NCI-H1436 treated with DMSO at 0.1 percent for 48 hours (cell line): ENCODE measurements at regions not wholly inside any gene's neighbourhood (a gene's known extent, or its start where the extent isn't known, plus 50 kb on each side); places are given as distances from the start of the nearest gene placed in this dataset.
"Not testable (repeated sequence)": the region's sequence is repeated elsewhere in the genome, so short reads cannot be mapped to it uniquely, and the experiment has no call there.

Experiments
- DNase-seq: peaks from one replicate; lab custom pipeline; 2025; lab: John Stamatoyannopoulos, UW

DNA sequence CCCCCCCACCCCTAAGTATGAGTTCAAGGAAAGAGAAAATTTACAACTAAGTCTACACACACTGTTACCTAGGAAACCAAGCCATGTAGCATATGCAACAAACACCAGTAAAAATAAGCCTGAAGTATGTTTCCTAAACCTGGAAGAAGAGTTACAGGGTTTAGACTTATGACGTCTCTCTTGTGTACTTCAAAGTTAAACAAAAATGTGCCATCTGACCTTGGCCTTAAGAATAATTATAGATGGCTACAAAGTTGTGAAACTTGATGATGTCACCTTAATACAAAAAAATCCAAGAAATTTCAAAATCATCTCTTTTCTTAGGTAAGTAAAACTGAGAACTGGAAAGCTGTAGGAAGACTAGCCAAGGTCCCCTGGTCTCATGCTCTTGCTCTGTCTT is 297.6 kb upstream of the NRXN1 start:
- no peak for DNase-seq

- no peak for DNase-seq
These were observed 292.1 kb upstream of the NRXN1 start for GRCh38 chr2:51324051-51324450.

DNA sequence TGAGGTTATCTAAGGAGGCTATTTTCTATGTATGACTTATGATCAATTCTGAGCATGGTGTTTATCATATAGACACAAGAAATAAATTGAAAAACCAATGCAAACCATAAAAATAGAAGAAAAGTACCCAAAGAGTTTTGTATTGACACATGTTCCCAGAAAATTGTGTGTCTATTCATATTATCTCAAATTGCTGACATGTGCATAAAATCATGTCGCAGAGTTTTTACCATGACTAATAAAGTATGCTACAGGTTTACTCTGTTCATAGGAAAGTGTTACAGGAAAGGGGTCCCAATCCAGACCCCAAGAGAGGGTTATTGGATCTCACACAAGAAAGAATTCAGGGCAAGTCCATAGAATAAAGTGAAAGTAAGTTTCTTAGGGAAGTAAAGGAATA is 290.7 kb upstream of the NRXN1 start:
- DNase-seq, result no peak

GRCh38 chr2:51304311-51304710 is 272.4 kb upstream of the NRXN1 start:
- DNase-seq, result no peak

DNA sequence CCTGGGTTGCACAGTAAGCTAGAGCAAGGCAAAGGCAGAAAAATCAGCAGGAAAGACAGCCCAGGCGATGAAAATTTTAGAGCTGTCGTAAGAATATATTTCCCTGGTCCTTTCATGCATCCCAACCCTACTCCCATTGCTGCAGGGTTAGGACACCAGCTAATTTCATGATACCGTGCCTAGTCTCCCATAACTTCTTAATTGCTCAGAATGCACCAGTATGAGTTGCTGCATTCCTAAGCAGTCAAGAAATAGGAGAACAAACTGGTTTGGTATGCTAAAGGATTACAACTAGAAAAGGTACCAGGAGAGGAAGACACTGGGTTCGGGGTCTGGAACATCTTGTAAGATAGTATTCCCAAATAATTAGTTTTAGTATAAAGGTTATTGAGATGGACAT is 269.4 kb upstream of the NRXN1 start:
- no peak for DNase-seq

DNA sequence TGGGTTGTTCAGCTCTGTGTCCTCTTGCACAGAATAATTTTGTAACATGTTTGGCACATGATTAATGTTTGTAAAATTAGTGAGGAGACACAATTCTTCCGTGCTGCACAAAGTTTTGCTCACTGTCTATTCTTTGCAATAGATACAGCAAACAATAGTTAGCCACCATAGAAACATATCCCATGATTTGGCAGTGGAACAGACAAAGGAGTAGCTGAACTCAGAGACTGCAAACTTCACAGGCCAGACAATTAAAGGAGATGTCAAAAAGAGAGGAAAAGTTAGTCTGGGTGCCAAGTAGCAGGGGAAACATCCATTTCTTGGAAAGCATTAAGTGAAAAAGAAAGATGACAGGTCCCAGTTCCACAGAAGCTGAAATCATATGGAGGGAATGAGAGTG is 267.4 kb upstream of the NRXN1 start:
- no peak for DNase-seq

GRCh38 chr2:51297488-51297887 is 265.6 kb upstream of the NRXN1 start:
- no peak for DNase-seq

GRCh38 chr2:51293566-51294200 is 261.8 kb upstream of the NRXN1 start:
- no peak for DNase-seq

- DNase-seq, result no peak
These were observed 260.0 kb upstream of the NRXN1 start for GRCh38 chr2:51291762-51292551.

DNA sequence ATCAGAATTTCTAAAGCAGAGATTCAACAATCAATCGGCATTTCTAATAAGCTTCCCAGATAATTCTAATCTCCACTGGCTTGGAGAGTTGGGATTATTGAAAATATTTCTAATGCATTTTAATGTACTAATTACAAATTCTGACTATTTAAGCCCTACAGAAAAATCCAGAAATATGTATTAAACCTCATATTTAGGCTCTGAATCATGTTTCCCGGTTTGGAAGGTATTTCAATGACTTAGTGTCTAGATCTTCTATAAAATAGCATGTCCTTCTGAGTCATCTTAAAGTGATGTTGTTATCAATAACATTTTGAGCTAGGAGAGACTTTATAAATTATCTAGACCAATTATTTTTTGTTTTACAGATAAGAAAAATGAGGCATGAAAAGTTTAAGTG is 258.8 kb upstream of the NRXN1 start:
- no peak for DNase-seq

DNA sequence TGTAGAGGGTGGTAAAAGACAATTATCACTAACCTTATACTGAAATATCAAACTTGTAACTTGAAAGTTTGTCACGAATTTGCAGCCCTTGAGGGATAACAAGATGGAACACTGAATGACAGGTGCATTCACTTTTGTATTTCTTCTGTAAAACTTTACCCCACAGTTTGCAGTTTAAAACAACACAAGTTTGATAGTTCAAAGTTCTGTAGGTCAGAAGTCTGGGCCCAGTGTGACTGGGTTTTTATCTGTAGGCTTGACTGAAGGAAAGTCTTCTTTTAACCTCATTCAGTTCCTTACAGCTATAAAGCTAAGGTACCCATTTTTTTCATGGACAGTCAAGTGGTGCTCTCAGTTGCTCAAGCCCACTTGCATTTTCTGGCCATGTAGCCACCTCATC is 257.1 kb upstream of the NRXN1 start:
- DNase-seq, result no peak

DNA sequence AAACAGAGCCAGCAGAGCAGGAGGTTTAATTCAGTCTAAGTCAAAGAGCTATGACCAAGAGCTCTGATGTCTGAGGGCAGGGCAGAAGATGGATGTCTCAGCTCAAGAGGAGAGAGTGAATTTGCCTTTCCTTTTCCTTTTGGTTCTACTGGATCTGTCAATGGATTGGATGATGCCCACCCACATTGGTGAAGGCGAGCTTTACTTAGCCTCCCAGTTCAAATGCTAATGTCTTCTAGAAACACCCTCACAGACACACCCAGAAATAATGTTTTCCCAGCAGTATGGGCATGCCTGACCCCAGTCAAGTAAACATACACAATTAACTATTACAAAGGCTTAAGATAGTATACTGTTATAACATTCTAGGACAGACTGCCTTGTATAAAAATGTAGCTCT is 236.3 kb upstream of the NRXN1 start:
- DNase-seq, result no peak

- no peak for DNase-seq
These were observed 233.6 kb upstream of the NRXN1 start for GRCh38 chr2:51265539-51265938.

DNA sequence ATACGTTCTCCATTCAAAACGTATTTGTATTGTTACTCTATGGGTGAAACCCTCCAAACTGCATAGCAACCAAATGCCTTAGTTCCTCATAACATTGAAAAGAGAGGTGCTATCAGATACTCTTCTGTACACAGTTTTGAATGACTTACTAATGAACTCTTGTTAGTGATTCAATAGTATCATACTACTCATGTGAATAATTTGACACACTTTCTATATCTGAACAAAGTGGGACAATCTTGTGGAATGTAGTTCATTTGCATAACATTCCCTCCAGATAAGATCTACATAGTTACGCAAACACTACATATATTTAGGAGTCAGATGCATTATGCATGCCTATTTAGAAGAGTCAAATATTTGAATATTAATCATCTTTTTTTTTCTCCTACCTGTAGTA is 232.0 kb upstream of the NRXN1 start:
- peak; percentile 65 for DNase-seq

DNA sequence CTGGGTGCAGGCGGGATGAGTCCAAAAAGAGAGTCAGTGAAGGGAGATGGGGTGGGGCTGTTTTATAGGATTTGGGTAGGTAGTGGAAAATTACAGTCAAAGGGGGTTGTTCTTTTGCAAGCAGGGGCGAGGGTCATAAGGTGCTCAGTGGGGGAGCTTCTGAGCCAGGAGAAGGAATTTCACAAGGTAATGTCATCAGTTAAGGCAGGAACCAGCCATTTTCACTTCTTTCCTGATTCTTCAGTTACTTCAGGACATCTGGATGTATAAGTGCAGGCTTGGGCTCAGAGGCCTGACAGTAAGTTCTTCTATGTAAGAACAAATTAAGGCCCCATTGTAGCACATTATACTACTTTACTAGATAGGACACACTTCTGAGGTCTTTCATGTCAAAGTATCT is 231.2 kb upstream of the NRXN1 start:
- DNase-seq, result not testable (repeated sequence)

DNA sequence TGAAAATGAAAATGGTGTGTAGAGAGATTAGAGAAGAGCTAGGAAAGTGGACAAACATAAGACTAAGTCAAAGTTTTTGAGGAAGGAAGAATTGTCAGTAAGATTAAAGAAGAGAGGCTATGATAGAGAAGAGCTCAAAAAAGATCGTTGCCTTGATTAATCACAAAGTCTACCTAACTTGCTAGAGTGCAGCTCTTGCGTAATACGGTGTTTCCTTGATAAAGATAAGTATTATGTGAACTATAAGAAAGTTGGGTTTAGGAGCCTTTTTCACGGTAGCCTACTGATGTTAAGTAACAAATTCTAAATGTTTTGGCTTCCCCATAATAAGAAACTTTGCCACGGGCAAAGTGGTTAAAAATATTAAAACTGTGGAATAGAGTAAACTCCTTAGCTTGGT is 226.4 kb upstream of the NRXN1 start:
- no peak for DNase-seq

- no peak for DNase-seq
These were observed 224.8 kb upstream of the NRXN1 start for GRCh38 chr2:51256736-51257135.

GRCh38 chr2:51251356-51251755 is 219.4 kb upstream of the NRXN1 start:
- no peak for DNase-seq

- no peak for DNase-seq
These were observed 215.4 kb upstream of the NRXN1 start for GRCh38 chr2:51247252-51247805.

GRCh38 chr2:51243892-51244535 is 212.1 kb upstream of the NRXN1 start:
- no peak for DNase-seq

GRCh38 chr2:51237626-51238271 is 205.8 kb upstream of the NRXN1 start:
- DNase-seq, result no peak

DNA sequence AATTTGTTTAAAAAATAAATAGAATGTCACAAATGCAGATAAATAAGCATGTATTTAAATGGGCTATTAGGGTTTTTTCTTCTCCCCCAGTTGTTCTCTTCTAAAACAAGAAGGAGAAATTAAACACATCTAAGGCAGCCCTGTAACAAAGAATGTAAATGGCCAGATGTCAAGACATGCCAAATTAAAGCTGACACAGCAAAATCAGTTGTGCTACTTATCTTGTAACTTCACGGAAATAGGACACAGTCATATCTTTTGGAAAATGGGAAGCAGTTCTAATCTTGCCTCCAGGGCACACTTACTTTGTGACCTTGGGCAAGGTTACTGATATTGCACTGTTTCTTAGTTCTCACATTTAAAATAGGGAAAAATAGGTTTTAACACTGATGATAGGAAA is 200.1 kb upstream of the NRXN1 start:
- no peak for DNase-seq

- DNase-seq, result no peak
These were observed 199.1 kb upstream of the NRXN1 start for GRCh38 chr2:51231071-51231470.
